GM12878 (cell line): ENCODE measurements at regions not wholly inside any gene's neighbourhood (a gene's known extent, or its start where the extent isn't known, plus 50 kb on each side); places are given as distances from the start of the nearest gene placed in this dataset.

Experiments used
- ATAC-seq: fragments of 200-7000 bp; cut with Tn5 transposase; 3 replicates; pipeline ENCODE4 v1.9.1; 2020; ENCODE audit warnings: mild to moderate bottlenecking, moderate library complexity
- BruUV-seq: library from RNA; stranded (reverse); fragments of 400-500 nt; replicated peaks from 2 replicates; lab custom pipeline; 2021; lab: Mats Ljungman, UMichigan
- CTCF ChIA-PET: fragments of 300-600 bp; sonication (Branson Sonifier 250); formaldehyde crosslinking; extraction: SDS; loops from one replicate; lab custom pipeline; 2021; ENCODE audit warnings: inconsistent platforms; lab: Yijun Ruan, JAX
- POLR2A ChIA-PET: fragments of 350-600 bp; formaldehyde crosslinking; extraction: SDS; loops from one replicate; lab custom pipeline; 2021; ENCODE audit warnings: inconsistent platforms; lab: Charles Lee
- RAD21 ChIA-PET: fragments of 300-600 bp; sonication (Branson Sonifier 250); formaldehyde crosslinking; loops from one replicate; lab custom pipeline; 2023; ENCODE audit warnings: antibody characterized with exemption; ENCODE audit not compliant: unreplicated experiment; lab: Charles Lee
- SMC1A ChIA-PET: fragments of 300-600 bp; sonication (Branson Sonifier 250); formaldehyde crosslinking; loops from one replicate; lab custom pipeline; 2023; ENCODE audit not compliant: unreplicated experiment, uncharacterized antibody; lab: Charles Lee
- DNase-seq: peaks from one replicate; pipeline ENCODE4 v3.0.0-alpha.2; 2011; ENCODE audit warnings: low read depth, low spot score
- FAIRE-seq: peaks from 3 replicates; lab custom pipeline; 2011; peaks lifted over from hg19 to GRCh38; lab: Jason Lieb, UNC
- H2AFZ ChIP-seq: 2 replicates; pipeline ENCODE4 v1.6.0; 2011; ENCODE audit warnings: low read depth, low read length, control low read depth; ENCODE audit not compliant: control insufficient read depth
- H3K27ac ChIP-seq: 2 replicates; pipeline ENCODE4 v1.5.1; 2011; ENCODE audit warnings: control low read depth; ENCODE audit not compliant: control insufficient read depth, insufficient read depth
- H3K27me3 ChIP-seq, 2 experiments: replicated peaks in 1 of 2; 2 replicates each; pipeline versions ENCODE4 v1.6.0 to v1.6.1; 2011; ENCODE audit warnings: low read length in 1 of 2; ENCODE audit not compliant: control insufficient read depth in 2 of 2, insufficient read depth in 2 of 2
- H3K36me3 ChIP-seq, 2 experiments: 2 replicates each; pipeline ENCODE4 v1.5.1; 2011; ENCODE audit warnings: low read length in 1 of 2; ENCODE audit not compliant: control insufficient read depth in 2 of 2, insufficient read depth in 2 of 2
- H3K4me1 ChIP-seq: 2 replicates; pipeline ENCODE4 v1.6.1; 2011; ENCODE audit warnings: mild to moderate bottlenecking, low read length, moderate library complexity, mixed read lengths; ENCODE audit not compliant: control insufficient read depth, insufficient read depth
- H3K4me2 ChIP-seq: 2 replicates; pipeline ENCODE4 v1.6.0; 2011; ENCODE audit warnings: control low read depth; ENCODE audit not compliant: control insufficient read depth, insufficient read depth
- H3K4me3 ChIP-seq: fragments of 200-600 bp; sonication (generic); 2 replicates; pipeline ENCODE4 v1.5.1; 2016
- H3K79me2 ChIP-seq: 2 replicates; pipeline ENCODE4 v1.6.0; 2011; ENCODE audit warnings: low read length; ENCODE audit not compliant: control insufficient read depth, insufficient read depth
- H3K9ac ChIP-seq: 2 replicates; pipeline ENCODE4 v1.8.0; 2011; ENCODE audit warnings: low read length, control low read depth, mixed read lengths; ENCODE audit not compliant: control insufficient read depth, insufficient read depth
- H3K9me3 ChIP-seq: replicated peaks from 3 replicates; pipeline ENCODE4 v1.5.1; 2011; ENCODE audit warnings: mild to moderate bottlenecking, low read length; ENCODE audit not compliant: control insufficient read depth, insufficient read depth
- H4K20me1 ChIP-seq: 2 replicates; pipeline ENCODE4 v1.6.0; 2011; ENCODE audit not compliant: control insufficient read depth, insufficient read depth
- ASH2L ChIP-seq: fragments of 300-600, 200-600 bp; sonication (generic); IDR thresholded peaks from 2 replicates; pipeline ENCODE4 v1.6.1; 2017; ENCODE audit warnings: low read depth, mild to moderate bottlenecking, borderline replicate concordance
- BACH1 ChIP-seq: fragments of 450-650 bp; IDR thresholded peaks from 2 replicates; pipeline ENCODE4 v1.6.1; 2017; ENCODE audit warnings: mild to moderate bottlenecking, borderline replicate concordance
- CREB1 ChIP-seq: IDR thresholded peaks from 2 replicates; pipeline ENCODE4 v1.6.1; 2012; ENCODE audit warnings: low read depth, mild to moderate bottlenecking, inconsistent platforms
- EP300 ChIP-seq, 2 experiments: fragments of 150-350 bp in 1 of 2; IDR thresholded peaks; 2 replicates each; pipeline ENCODE4 v1.6.1; 2011 to 2012; ENCODE audit warnings: low read depth in 2 of 2, low read length in 2 of 2, borderline replicate concordance in 1 of 2, improper control_type of control experiment in 1 of 2, inconsistent platforms in 1 of 2; ENCODE audit not compliant: control insufficient read depth in 1 of 2
- ETV6 ChIP-seq, 2 experiments: fragments of 450-650 bp in 1 of 2; IDR thresholded peaks in 1 of 2; conservative IDR thresholded peaks in 1 of 2; 2 replicates each; pipeline ENCODE4 v1.6.1; 2014; ENCODE audit warnings: antibody characterized with exemption in 1 of 2, borderline replicate concordance in 1 of 2, low read depth in 1 of 2, mild to moderate bottlenecking in 1 of 2, moderate library complexity in 1 of 2
- HCFC1 ChIP-seq: fragments of 150-350 bp; IDR thresholded peaks from 2 replicates; pipeline ENCODE4 v1.6.1; 2014; ENCODE audit warnings: low read length
- IKZF1 ChIP-seq: fragments of 450-650 bp; conservative IDR thresholded peaks from 2 replicates; pipeline ENCODE4 v1.6.1; 2017; ENCODE audit warnings: antibody characterized with exemption, mild to moderate bottlenecking
- KDM1A ChIP-seq: fragments of 200-600 bp; sonication (generic); IDR thresholded peaks from 2 replicates; pipeline ENCODE4 v1.6.1; 2016; ENCODE audit warnings: borderline replicate concordance
- NRF1 ChIP-seq: conservative IDR thresholded peaks from 2 replicates; pipeline ENCODE4 v1.6.1; 2011; ENCODE audit warnings: mild to moderate bottlenecking, low read depth, low read length, improper control_type of control experiment
- SMAD5 ChIP-seq: IDR thresholded peaks from 2 replicates; pipeline ENCODE4 v1.6.1; 2016; ENCODE audit warnings: antibody characterized with exemption, low read depth
- SMARCA5 ChIP-seq: fragments of 450-650 bp; IDR thresholded peaks from 2 replicates; pipeline ENCODE4 v1.6.1; 2017; ENCODE audit warnings: mild to moderate bottlenecking
- WGBS: methylation state at CpG from one replicate; pipeline ENCODE4 v1.1.6; 2016; ENCODE audit warnings: low lambda C conversion rate; ENCODE audit not compliant: insufficient replicate concordance, insufficient coverage; ENCODE audit errors: missing lambda C conversion rate; 5-methylcytosine and 5-hydroxymethylcytosine counted together
- in situ Hi-C: fragments of 300-500 bp; cut with MboI; formaldehyde crosslinking; loops from 9 replicates; pipeline ENCODE4 v1.14.3; 2018; ENCODE audit warnings: mixed read lengths
- intact Hi-C: fragments of 100-400 bp; cut with micrococcal nuclease; formaldehyde crosslinking; loops from one replicate; pipeline ENCODE4 v1.14.2; 2022; ENCODE audit not compliant: unreplicated experiment
- TF ChIP-seq, protein P1 (sequence below): fragments of 450-650 bp; IDR thresholded peaks from 2 replicates; pipeline ENCODE4 v1.6.1; 2017; ENCODE audit warnings: mild to moderate bottlenecking, moderate library complexity
- TF ChIP-seq, protein P2 (sequence below): fragments of 450-650 bp; conservative IDR thresholded peaks from 2 replicates; pipeline ENCODE4 v1.6.1; 2017; ENCODE audit warnings: mild to moderate bottlenecking, moderate library complexity
- TF ChIP-seq, protein P3 (sequence below): IDR thresholded peaks from 2 replicates; pipeline ENCODE4 v1.6.1; 2011; ENCODE audit warnings: mild to moderate bottlenecking, low read depth, low read length, moderate library complexity; ENCODE audit not compliant: insufficient replicate concordance

DNA sequence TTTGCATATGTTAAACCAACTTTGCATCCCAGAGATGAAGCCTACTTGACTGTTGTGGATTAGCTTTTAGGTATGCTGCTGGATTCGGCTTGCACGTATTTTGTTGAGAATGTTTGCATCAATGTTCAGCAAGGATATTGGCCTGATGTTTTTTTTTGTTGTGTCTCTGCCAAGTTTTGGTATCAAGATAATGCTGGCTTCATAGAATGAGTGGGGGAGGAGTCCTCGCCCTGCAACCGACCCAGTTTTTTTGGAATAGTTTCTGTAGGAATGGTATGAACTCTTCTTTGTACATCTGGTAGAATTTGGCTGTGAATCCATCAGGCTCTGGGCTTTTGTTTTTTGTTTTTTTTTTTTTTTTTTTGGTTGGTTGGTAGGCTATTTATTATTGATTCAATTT, 147.9 kb downstream of the AHR start (continued):
- TF ChIP-seq, protein P1, sequence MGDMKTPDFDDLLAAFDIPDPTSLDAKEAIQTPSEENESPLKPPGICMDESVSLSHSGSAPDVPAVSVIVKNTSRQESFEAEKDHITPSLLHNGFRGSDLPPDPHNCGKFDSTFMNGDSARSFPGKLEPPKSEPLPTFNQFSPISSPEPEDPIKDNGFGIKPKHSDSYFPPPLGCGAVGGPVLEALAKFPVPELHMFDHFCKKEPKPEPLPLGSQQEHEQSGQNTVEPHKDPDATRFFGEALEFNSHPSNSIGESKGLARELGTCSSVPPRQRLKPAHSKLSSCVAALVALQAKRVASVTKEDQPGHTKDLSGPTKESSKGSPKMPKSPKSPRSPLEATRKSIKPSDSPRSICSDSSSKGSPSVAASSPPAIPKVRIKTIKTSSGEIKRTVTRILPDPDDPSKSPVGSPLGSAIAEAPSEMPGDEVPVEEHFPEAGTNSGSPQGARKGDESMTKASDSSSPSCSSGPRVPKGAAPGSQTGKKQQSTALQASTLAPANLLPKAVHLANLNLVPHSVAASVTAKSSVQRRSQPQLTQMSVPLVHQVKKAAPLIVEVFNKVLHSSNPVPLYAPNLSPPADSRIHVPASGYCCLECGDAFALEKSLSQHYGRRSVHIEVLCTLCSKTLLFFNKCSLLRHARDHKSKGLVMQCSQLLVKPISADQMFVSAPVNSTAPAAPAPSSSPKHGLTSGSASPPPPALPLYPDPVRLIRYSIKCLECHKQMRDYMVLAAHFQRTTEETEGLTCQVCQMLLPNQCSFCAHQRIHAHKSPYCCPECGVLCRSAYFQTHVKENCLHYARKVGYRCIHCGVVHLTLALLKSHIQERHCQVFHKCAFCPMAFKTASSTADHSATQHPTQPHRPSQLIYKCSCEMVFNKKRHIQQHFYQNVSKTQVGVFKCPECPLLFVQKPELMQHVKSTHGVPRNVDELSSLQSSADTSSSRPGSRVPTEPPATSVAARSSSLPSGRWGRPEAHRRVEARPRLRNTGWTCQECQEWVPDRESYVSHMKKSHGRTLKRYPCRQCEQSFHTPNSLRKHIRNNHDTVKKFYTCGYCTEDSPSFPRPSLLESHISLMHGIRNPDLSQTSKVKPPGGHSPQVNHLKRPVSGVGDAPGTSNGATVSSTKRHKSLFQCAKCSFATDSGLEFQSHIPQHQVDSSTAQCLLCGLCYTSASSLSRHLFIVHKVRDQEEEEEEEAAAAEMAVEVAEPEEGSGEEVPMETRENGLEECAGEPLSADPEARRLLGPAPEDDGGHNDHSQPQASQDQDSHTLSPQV, result no peak

DNA sequence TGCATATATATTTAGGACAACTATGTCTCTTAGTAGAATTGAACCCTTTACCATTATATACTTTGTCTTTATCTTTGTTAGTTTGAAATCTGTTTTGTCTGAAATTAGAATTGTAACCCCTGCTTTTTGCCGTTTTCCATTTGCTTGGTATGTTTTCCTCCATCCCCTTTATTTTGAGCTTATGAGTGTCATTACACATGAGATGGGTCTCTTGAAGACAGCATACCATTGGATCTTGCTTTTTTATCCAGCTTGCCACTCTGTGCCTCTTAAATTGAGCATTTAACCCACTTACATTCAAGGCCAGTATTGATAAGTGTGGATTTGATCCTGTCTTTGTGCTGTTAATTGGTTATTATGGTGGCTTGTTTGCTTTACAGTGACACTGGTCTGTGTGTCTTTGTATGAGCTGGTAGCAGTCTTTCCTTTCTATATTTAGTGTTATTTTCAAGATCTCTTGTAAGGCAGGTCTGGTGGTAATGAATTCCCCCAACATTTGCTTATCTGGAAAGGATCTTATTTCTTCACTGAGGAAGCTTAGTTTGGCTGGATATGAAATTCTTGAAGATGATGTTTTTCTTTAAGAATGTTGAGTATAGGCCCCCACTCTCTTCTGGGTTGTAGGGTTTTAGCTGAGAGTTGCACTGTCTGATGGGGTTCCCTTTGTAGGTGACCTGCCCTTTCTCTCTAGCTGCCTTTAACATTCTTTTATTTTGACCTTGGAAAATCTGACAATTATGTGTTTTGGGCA, 149.5 kb downstream of the AHR start:
- no peaks in the 10 kb centered on the region for H3K4me1 ChIP-seq
- H3K36me3 ChIP-seq, result no peaks in the 10 kb centered on the region
- CTCF ChIA-PET, result no interaction called here
- H3K4me2 ChIP-seq, result no peak overlapping the region
- POLR2A ChIA-PET, result no interaction called here
- 72% methylated on average over 1 of the region's 1 CpG for WGBS
- no peaks in the 10 kb centered on the region for H4K20me1 ChIP-seq
- intact Hi-C loops (no loop called here), in situ Hi-C loops (no loop called here)
- no peak for DNase-seq
- no peaks in the 10 kb centered on the region for H3K79me2 ChIP-seq
- no peak overlapping the region for H3K4me3 ChIP-seq
- SMC1A ChIA-PET, result interaction anchor here (0.6 kb wide), 1 partner anchor 45 kb away, joined by 3 read pairs; no protein-coding TSS in a partner anchor
- H3K27me3 ChIP-seq, result no peaks in the 10 kb centered on the region
- no peak for FAIRE-seq
- no TSS peak for BruUV-seq
- RAD21 ChIA-PET, result no interaction called here
- H3K27ac ChIP-seq, result no peak overlapping the region
- H3K9me3 ChIP-seq, result no peaks in the 10 kb centered on the region; the same call in 1 of the 3 replicates
- no peak for ATAC-seq
- no peak overlapping the region for H3K9ac ChIP-seq
- H2AFZ ChIP-seq, result no peak overlapping the region
- TF ChIP-seq BACH1 (no peak), EP300 (IDR thresholded peaks at IDR 0.05; ENCODE audit: borderline replicate concordance in 1 of 2, control insufficient read depth in 1 of 2, low read depth in 2 of 2, low read length in 2 of 2) (no peak), IKZF1 (no peak), NRF1 (no peak), ASH2L (no peak), SMAD5 (no peak), KDM1A (no peak), CREB1 (no peak), ETV6 (conservative IDR thresholded peaks at IDR 0.05 in 1 of 2, IDR thresholded peaks at IDR 0.05 in 1 of 2; ENCODE audit: borderline replicate concordance in 1 of 2, low read depth in 1 of 2) (no peak), SMARCA5 (no peak), HCFC1 (no peak)
- TF ChIP-seq, protein P2, sequence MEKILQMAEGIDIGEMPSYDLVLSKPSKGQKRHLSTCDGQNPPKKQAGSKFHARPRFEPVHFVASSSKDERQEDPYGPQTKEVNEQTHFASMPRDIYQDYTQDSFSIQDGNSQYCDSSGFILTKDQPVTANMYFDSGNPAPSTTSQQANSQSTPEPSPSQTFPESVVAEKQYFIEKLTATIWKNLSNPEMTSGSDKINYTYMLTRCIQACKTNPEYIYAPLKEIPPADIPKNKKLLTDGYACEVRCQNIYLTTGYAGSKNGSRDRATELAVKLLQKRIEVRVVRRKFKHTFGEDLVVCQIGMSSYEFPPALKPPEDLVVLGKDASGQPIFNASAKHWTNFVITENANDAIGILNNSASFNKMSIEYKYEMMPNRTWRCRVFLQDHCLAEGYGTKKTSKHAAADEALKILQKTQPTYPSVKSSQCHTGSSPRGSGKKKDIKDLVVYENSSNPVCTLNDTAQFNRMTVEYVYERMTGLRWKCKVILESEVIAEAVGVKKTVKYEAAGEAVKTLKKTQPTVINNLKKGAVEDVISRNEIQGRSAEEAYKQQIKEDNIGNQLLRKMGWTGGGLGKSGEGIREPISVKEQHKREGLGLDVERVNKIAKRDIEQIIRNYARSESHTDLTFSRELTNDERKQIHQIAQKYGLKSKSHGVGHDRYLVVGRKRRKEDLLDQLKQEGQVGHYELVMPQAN, result no peak
- TF ChIP-seq, protein P3, sequence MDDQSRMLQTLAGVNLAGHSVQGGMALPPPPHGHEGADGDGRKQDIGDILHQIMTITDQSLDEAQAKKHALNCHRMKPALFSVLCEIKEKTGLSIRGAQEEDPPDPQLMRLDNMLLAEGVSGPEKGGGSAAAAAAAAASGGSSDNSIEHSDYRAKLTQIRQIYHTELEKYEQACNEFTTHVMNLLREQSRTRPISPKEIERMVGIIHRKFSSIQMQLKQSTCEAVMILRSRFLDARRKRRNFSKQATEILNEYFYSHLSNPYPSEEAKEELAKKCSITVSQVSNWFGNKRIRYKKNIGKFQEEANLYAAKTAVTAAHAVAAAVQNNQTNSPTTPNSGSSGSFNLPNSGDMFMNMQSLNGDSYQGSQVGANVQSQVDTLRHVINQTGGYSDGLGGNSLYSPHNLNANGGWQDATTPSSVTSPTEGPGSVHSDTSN, result no peak
